ENCODE measurements at regions not wholly inside any gene's neighbourhood (a gene's known extent, or its start where the extent isn't known, plus 50 kb on each side); places are given as distances from the start of the nearest gene placed in this dataset.

GRCh38 chr12:9345171-9345570 lies 137.0 kb upstream of the PZP start:
- H3K4me3 ChIP-seq: no peak overlapping the region
- H3K4me1 ChIP-seq: peaks cover 5% of the 10 kb centered on the region
- no peak for TF ChIP-seq CTCF (IDR thresholded peaks at IDR 0.05)
- no peak for TF ChIP-seq POLR2A (IDR thresholded peaks at IDR 0.05)
- no peaks in the 10 kb centered on the region for H3K9me3 ChIP-seq
- DNase-seq: no peak
- no peaks in the 10 kb centered on the region for H3K27me3 ChIP-seq
- no peak overlapping the region for H3K27ac ChIP-seq
- no peaks in the 10 kb centered on the region for H3K36me3 ChIP-seq (ENCODE audit: low read depth, missing control alignments)
- intact Hi-C loops (cut with DNase I; ENCODE audit: low total_unique reads): no loop called here

GRCh38 chr12:9344541-9344940 lies 136.3 kb upstream of the PZP start:
- 26 to 38% methylated on average over 2 of the region's 2 CpGs for WGBS, 2 donors
- Histone ChIP-seq H3K36me3 (ENCODE audit: low read depth, missing control alignments) (no peaks in the 10 kb centered on the region), H3K9me3 (no peaks in the 10 kb centered on the region), H3K27me3 (no peaks in the 10 kb centered on the region), H3K27ac (no peak overlapping the region), H3K4me1 (no peaks in the 10 kb centered on the region), H3K4me3 (no peak overlapping the region)
- DNase-seq: no peak
- TF ChIP-seq POLR2A (IDR thresholded peaks at IDR 0.05) (no peak), CTCF (IDR thresholded peaks at IDR 0.05) (no peak)
- intact Hi-C loops (cut with DNase I; ENCODE audit: low total_unique reads): no loop called here

GRCh38 chr12:9343731-9344130 lies 135.5 kb upstream of the PZP start:
- no peaks in the 10 kb centered on the region for H3K9me3 ChIP-seq
- TF ChIP-seq CTCF (IDR thresholded peaks at IDR 0.05) (no peak), POLR2A (IDR thresholded peaks at IDR 0.05) (no peak)
- H3K27me3 ChIP-seq: no peaks in the 10 kb centered on the region
- DNase-seq: no peak
- H3K4me1 ChIP-seq: no peaks in the 10 kb centered on the region
- intact Hi-C loops (cut with DNase I; ENCODE audit: low total_unique reads): no loop called here
- 59 to 89% methylated on average over 3 of the region's 3 CpGs for WGBS, 2 donors
- no peak overlapping the region for H3K4me3 ChIP-seq
- no peak overlapping the region for H3K27ac ChIP-seq
- no peaks in the 10 kb centered on the region for H3K36me3 ChIP-seq (ENCODE audit: low read depth, missing control alignments)

- no peaks in the 10 kb centered on the region for H3K36me3 ChIP-seq (ENCODE audit: low read depth, missing control alignments)
- TF ChIP-seq POLR2A (IDR thresholded peaks at IDR 0.05) (no peak), CTCF (IDR thresholded peaks at IDR 0.05) (no peak)
- 87 to 91% methylated on average over 3 of the region's 3 CpGs for WGBS, 2 donors
- H3K27me3 ChIP-seq: no peaks in the 10 kb centered on the region
- no peaks in the 10 kb centered on the region for H3K9me3 ChIP-seq
- H3K27ac ChIP-seq: no peak overlapping the region
- no peak for DNase-seq
- H3K4me1 ChIP-seq: no peaks in the 10 kb centered on the region
- no peak overlapping the region for H3K4me3 ChIP-seq
- intact Hi-C loops (cut with DNase I; ENCODE audit: low total_unique reads): no loop called here
Measured at GRCh38 chr12:9342614-9343353, 134.6 kb upstream of the PZP start.

- 87 to 96% methylated on average over 2 of the region's 2 CpGs for WGBS, 2 donors
- TF ChIP-seq POLR2A (IDR thresholded peaks at IDR 0.05) (no peak), CTCF (IDR thresholded peaks at IDR 0.05) (no peak)
- Histone ChIP-seq H3K36me3 (ENCODE audit: low read depth, missing control alignments) (no peaks in the 10 kb centered on the region), H3K9me3 (no peaks in the 10 kb centered on the region), H3K4me3 (no peak overlapping the region), H3K27ac (no peak overlapping the region), H3K4me1 (no peaks in the 10 kb centered on the region), H3K27me3 (no peaks in the 10 kb centered on the region)
- intact Hi-C loops (cut with DNase I; ENCODE audit: low total_unique reads): no loop called here
- DNase-seq: no peak
Measured at GRCh38 chr12:9341260-9341585, 133.0 kb upstream of the PZP start.

Measured in testis (tissue), 2 donors.